DND-41 (cell line): ENCODE measurements at regions not wholly inside any gene's neighbourhood (a gene's known extent, or its start where the extent isn't known, plus 50 kb on each side); places are given as distances from the start of the nearest gene placed in this dataset.

Experiments
- ATAC-seq: fragments of 200-7000 bp; cut with Tn5 transposase; 3 replicates; pipeline ENCODE4 v1.9.1; 2021; ENCODE audit warnings: low read depth; ENCODE audit not compliant: insufficient read depth
- DNase-seq: peaks from one replicate; pipeline ENCODE4 v3.0.0-alpha.2; 2020
- H2AFZ ChIP-seq: 2 replicates; pipeline ENCODE4 v1.6.0; 2012; ENCODE audit warnings: low read depth, low read length
- H3K27ac ChIP-seq: 2 replicates; pipeline ENCODE4 v1.5.1; 2012; ENCODE audit warnings: low read length, inconsistent platforms
- H3K27me3 ChIP-seq: fragments of 200-600 bp; sonication (generic); 2 replicates; pipeline ENCODE4 v1.6.0; 2012; ENCODE audit warnings: low read length, mild to moderate bottlenecking, inconsistent platforms; ENCODE audit not compliant: insufficient read depth, poor library complexity
- H3K36me3 ChIP-seq: 2 replicates; pipeline ENCODE4 v1.5.1; 2012; ENCODE audit warnings: low read length, inconsistent platforms; ENCODE audit not compliant: insufficient read depth
- H3K4me1 ChIP-seq: 2 replicates; pipeline ENCODE4 v1.5.1; 2012; ENCODE audit warnings: mild to moderate bottlenecking, low read length; ENCODE audit not compliant: insufficient read depth
- H3K4me2 ChIP-seq: 2 replicates; pipeline ENCODE4 v1.6.0; 2012; ENCODE audit warnings: mild to moderate bottlenecking, moderate library complexity, low read length, inconsistent platforms; ENCODE audit not compliant: insufficient read depth
- H3K4me3 ChIP-seq, 2 experiments: fragments of 200-600 bp in 1 of 2; shearing (Covaris generic) in 1 of 2; 2 replicates each; pipeline ENCODE4 v1.5.1; 2012 to 2016; ENCODE audit warnings: inconsistent platforms in 2 of 2, low read length in 2 of 2, mild to moderate bottlenecking in 2 of 2, low read depth in 1 of 2, moderate library complexity in 1 of 2
- H3K79me2 ChIP-seq: 2 replicates; pipeline ENCODE4 v1.6.0; 2012; ENCODE audit warnings: low read length, inconsistent platforms; ENCODE audit not compliant: insufficient read depth
- H3K9ac ChIP-seq: 2 replicates; pipeline ENCODE4 v1.6.0; 2012; ENCODE audit warnings: low read depth, mild to moderate bottlenecking, inconsistent platforms, low read length, moderate library complexity
- H3K9me3 ChIP-seq: 2 replicates; pipeline ENCODE4 v1.5.1; 2012; ENCODE audit warnings: low read length, moderate library complexity, mild to moderate bottlenecking, inconsistent platforms; ENCODE audit not compliant: insufficient read depth, severe bottlenecking
- H4K20me1 ChIP-seq: 2 replicates; pipeline ENCODE4 v1.6.0; 2012; ENCODE audit warnings: low read length; ENCODE audit not compliant: insufficient read depth
- EZH2 ChIP-seq: IDR thresholded peaks from 3 replicates; pipeline ENCODE4 v1.6.1; 2012; ENCODE audit warnings: borderline replicate concordance, low read depth, mild to moderate bottlenecking, moderate library complexity, low read length, inconsistent platforms; ENCODE audit not compliant: severe bottlenecking
- TF ChIP-seq, protein P1 (sequence below): IDR thresholded peaks from 2 replicates; pipeline ENCODE4 v1.5.1; 2012; ENCODE audit warnings: borderline replicate concordance, low read length, moderate library complexity, mild to moderate bottlenecking; ENCODE audit not compliant: poor library complexity, severe bottlenecking; ENCODE audit errors: extremely low read depth

DNA sequence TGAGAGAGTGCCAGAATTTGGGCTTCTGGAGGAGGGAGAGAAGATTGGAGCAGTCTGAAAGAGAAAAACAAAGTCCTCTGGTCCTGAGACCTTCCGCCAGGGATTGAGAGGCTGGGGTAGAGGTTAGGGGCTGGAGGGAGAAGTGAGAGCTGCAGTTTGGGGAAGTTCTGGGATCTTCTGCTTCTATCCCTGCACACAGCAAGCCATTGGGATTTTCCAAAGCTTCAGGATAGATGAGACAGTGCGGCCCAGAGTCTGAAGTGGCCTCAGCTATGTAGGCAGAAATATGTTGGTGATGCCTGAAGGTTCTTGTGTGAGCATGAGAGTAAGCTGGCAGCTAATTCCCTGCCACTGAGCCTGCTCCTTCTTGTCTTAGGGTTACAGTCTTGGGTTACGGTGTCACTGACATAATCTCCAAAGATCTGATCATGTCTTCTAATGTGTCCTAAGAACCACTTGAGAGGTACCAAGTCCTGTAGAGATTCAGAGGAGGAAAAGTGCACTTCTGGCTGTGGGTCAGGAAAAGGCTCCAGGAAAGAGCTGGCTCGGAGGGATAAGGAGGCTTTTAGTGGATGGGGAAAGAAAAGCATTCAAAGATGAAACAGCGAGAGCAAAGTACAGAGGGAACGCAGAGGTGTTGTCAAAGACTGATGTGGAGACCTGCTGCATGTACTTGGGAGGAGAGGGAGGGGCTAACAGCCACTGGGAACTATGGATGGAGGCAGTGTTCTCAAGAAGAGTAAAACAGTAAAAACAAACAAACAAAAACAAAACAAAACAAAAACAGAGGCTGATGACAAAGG lies 131.1 kb upstream of the MYLIP start:
- TF ChIP-seq EZH2: no peak
- TF ChIP-seq, protein P1, sequence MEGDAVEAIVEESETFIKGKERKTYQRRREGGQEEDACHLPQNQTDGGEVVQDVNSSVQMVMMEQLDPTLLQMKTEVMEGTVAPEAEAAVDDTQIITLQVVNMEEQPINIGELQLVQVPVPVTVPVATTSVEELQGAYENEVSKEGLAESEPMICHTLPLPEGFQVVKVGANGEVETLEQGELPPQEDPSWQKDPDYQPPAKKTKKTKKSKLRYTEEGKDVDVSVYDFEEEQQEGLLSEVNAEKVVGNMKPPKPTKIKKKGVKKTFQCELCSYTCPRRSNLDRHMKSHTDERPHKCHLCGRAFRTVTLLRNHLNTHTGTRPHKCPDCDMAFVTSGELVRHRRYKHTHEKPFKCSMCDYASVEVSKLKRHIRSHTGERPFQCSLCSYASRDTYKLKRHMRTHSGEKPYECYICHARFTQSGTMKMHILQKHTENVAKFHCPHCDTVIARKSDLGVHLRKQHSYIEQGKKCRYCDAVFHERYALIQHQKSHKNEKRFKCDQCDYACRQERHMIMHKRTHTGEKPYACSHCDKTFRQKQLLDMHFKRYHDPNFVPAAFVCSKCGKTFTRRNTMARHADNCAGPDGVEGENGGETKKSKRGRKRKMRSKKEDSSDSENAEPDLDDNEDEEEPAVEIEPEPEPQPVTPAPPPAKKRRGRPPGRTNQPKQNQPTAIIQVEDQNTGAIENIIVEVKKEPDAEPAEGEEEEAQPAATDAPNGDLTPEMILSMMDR: no peak

DNA sequence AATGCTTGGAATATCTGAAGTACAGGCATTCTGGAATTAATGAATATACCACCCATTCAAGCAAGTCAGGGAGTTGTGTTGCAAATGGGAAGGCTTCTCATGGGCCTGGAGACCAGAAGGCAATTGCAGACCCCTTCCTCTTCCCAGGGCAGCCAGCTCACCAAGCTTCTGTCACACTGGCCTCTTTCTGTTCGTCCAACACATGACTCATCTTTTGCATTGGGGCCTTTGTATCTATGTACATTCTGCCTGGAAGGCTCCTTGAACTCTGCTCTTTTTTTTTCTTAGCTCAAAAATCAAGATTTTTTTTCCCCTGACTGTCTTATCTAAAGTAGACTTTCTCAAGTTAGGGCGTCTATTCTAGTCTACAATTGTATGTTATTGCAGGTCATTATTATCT lies 132.9 kb upstream of the MYLIP start:
- no peaks in the 10 kb centered on the region for H4K20me1 ChIP-seq
- no peaks in the 10 kb centered on the region for H3K9me3 ChIP-seq
- ATAC-seq (no peak), DNase-seq (no peak)
- TF ChIP-seq, protein P1: no peak
- no peaks in the 10 kb centered on the region for H3K27me3 ChIP-seq
- H3K4me2 ChIP-seq: no peak overlapping the region
- H3K4me3 ChIP-seq: no peak overlapping the region
- no peak overlapping the region for H2AFZ ChIP-seq
- no peak overlapping the region for H3K9ac ChIP-seq
- no peak overlapping the region for H3K27ac ChIP-seq
- no peaks in the 10 kb centered on the region for H3K36me3 ChIP-seq
- no peaks in the 10 kb centered on the region for H3K4me1 ChIP-seq
- no peaks in the 10 kb centered on the region for H3K79me2 ChIP-seq

More for the DNA sequence above, 131.1 kb upstream of the MYLIP start:
- Histone ChIP-seq H3K4me1 (no peaks in the 10 kb centered on the region), H3K27me3 (no peaks in the 10 kb centered on the region), H3K79me2 (no peaks in the 10 kb centered on the region), H3K9me3 (no peaks in the 10 kb centered on the region), H2AFZ (no peak overlapping the region), H4K20me1 (no peaks in the 10 kb centered on the region), H3K9ac (no peak overlapping the region), H3K4me3 (no peak overlapping the region), H3K27ac (no peak overlapping the region), H3K36me3 (no peaks in the 10 kb centered on the region), H3K4me2 (no peak overlapping the region)
- ATAC-seq (no peak), DNase-seq (no peak)

DNA sequence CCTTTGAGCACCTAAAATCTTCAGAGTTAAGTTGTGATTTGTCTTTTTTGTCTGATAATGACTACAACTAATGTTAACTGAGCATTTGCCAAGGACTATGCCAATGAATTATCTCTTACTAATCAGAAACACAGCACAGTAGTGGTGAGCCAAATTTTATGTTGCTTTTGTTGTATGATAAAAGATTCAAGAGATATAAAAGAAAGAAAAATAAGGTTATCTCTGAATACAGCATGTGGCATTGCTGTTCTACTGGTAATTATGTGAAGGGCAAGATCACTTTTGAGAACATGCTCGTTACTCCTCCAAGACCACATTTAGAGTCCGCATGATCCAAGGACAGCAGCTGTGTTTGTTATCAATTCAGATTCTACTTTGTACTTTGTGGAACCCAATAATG lies 133.4 kb upstream of the MYLIP start:
- Histone ChIP-seq H3K9me3 (no peaks in the 10 kb centered on the region), H4K20me1 (no peaks in the 10 kb centered on the region), H3K4me1 (no peaks in the 10 kb centered on the region), H3K9ac (no peak overlapping the region), H3K79me2 (no peaks in the 10 kb centered on the region), H3K27ac (no peak overlapping the region), H3K27me3 (no peaks in the 10 kb centered on the region), H2AFZ (no peak overlapping the region), H3K4me2 (no peak overlapping the region), H3K36me3 (no peaks in the 10 kb centered on the region), H3K4me3 (no peak overlapping the region)
- DNase-seq (no peak), ATAC-seq (no peak)
- no peak for TF ChIP-seq EZH2
- TF ChIP-seq, protein P1: no peak
